ENCODE measurements at regions not wholly inside any gene's neighbourhood (a gene's known extent, or its start where the extent isn't known, plus 50 kb on each side); places are given as distances from the start of the nearest gene placed in this dataset.

DNA sequence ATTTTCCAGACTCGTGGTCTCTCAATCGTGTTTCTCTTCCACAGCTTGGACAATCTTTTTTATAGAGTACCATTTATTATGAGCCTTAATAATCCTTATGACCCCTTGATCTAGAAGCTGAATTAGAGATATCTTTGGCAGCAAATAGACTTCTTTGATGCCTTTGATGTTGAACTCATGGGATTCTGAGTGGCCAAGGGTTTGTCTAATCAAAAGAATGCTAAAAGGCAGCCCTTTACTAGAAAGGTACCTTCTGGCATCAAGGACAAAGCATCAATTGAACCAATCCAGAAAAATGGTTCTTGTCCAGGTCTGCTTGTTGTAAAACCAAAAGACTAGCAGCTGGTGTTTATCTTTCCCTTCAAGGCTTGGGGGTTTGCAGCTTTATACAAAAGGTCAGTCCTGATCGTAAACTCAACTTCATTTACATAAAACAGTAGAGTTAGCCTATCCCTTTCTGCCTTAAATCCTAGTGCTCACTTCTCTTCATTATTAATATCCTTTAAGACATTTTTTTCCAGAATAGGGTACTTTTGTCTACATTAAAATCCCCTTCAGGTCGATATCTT lies 411.3 kb downstream of the FAT4 start:
- H3K36me3 ChIP-seq (ENCODE audit: control insufficient read depth, insufficient read depth, low read length, severe bottlenecking) = no peaks in the 10 kb centered on the region
- no peaks in the 10 kb centered on the region for H3K27me3 ChIP-seq (replicated peaks; ENCODE audit: control insufficient read depth, insufficient read depth, low read length)
- H3K9me3 ChIP-seq (ENCODE audit: control insufficient read depth, low read length) = no peaks in the 10 kb centered on the region
- H3K9ac ChIP-seq (ENCODE audit: low read length) = no peak overlapping the region
- H3K4me3 ChIP-seq (ENCODE audit: low read length) = no peak overlapping the region
- no peak for DNase-seq (ENCODE audit: low read depth)
- peaks cover 4% of the 10 kb centered on the region for H3K4me1 ChIP-seq (ENCODE audit: control insufficient read depth, insufficient read depth, low read length)

- Histone ChIP-seq H3K4me3 (ENCODE audit: low read length) (no peak overlapping the region), H3K4me1 (ENCODE audit: control insufficient read depth, insufficient read depth, low read length) (peaks cover 4% of the 10 kb centered on the region), H3K9ac (ENCODE audit: low read length) (no peak overlapping the region), H3K9me3 (ENCODE audit: control insufficient read depth, low read length) (no peaks in the 10 kb centered on the region), H3K27me3 (replicated peaks; ENCODE audit: control insufficient read depth, insufficient read depth, low read length) (no peaks in the 10 kb centered on the region), H3K36me3 (ENCODE audit: control insufficient read depth, insufficient read depth, low read length, severe bottlenecking) (no peaks in the 10 kb centered on the region)
- DNase-seq (ENCODE audit: low read depth) = peak; percentile 10
Measured at GRCh38 chr4:125727931-125728330, 413.2 kb downstream of the FAT4 start.

DNA sequence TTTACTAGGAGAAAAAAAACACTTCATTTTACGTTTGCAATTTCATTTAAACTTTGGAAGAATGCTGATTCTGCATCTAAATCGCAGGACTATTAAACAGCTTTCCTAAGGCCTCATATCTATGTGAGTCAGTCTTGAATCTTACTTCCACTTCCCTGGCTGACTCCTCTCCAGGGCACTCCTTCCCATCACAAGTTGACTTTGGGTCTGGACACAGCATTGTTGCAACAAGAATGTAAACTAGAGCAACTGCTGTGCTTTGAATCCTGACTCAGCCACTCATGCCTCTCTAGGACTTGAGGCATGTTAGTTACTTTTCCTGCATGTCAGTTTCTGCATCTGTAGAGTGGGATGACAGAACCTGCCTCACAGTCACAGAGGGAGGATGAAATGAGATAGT lies 413.8 kb downstream of the FAT4 start:
- Histone ChIP-seq H3K27me3 (replicated peaks; ENCODE audit: control insufficient read depth, insufficient read depth, low read length) (no peaks in the 10 kb centered on the region), H3K9me3 (ENCODE audit: control insufficient read depth, low read length) (no peaks in the 10 kb centered on the region), H3K9ac (ENCODE audit: low read length) (no peak overlapping the region), H3K4me1 (ENCODE audit: control insufficient read depth, insufficient read depth, low read length) (peaks cover 4% of the 10 kb centered on the region), H3K4me3 (ENCODE audit: low read length) (no peak overlapping the region), H3K36me3 (ENCODE audit: control insufficient read depth, insufficient read depth, low read length, severe bottlenecking) (no peaks in the 10 kb centered on the region)
- DNase-seq (ENCODE audit: low read depth) = peak; percentile 86

GRCh38 chr4:125729171-125729570 lies 414.4 kb downstream of the FAT4 start:
- H3K4me1 ChIP-seq (ENCODE audit: control insufficient read depth, insufficient read depth, low read length) = peaks cover 4% of the 10 kb centered on the region

GRCh38 chr4:125732632-125733031 lies 417.9 kb downstream of the FAT4 start:
- Histone ChIP-seq H3K4me1 (ENCODE audit: control insufficient read depth, insufficient read depth, low read length) (peaks cover 25% of the 10 kb centered on the region), H3K9ac (ENCODE audit: low read length) (no peak overlapping the region), H3K27me3 (replicated peaks; ENCODE audit: control insufficient read depth, insufficient read depth, low read length) (no peaks in the 10 kb centered on the region), H3K9me3 (ENCODE audit: control insufficient read depth, low read length) (no peaks in the 10 kb centered on the region), H3K4me3 (ENCODE audit: low read length) (no peak overlapping the region), H3K36me3 (ENCODE audit: control insufficient read depth, insufficient read depth, low read length, severe bottlenecking) (no peaks in the 10 kb centered on the region)
- DNase-seq (ENCODE audit: low read depth) = no peak

More at GRCh38 chr4:125729171-125729570, 414.4 kb downstream of the FAT4 start:
- Histone ChIP-seq H3K4me3 (ENCODE audit: low read length) (no peak overlapping the region), H3K36me3 (ENCODE audit: control insufficient read depth, insufficient read depth, low read length, severe bottlenecking) (no peaks in the 10 kb centered on the region), H3K9ac (ENCODE audit: low read length) (no peak overlapping the region), H3K27me3 (replicated peaks; ENCODE audit: control insufficient read depth, insufficient read depth, low read length) (no peaks in the 10 kb centered on the region), H3K9me3 (ENCODE audit: control insufficient read depth, low read length) (no peaks in the 10 kb centered on the region)
- peak; percentile 17 for DNase-seq (ENCODE audit: low read depth)

DNA sequence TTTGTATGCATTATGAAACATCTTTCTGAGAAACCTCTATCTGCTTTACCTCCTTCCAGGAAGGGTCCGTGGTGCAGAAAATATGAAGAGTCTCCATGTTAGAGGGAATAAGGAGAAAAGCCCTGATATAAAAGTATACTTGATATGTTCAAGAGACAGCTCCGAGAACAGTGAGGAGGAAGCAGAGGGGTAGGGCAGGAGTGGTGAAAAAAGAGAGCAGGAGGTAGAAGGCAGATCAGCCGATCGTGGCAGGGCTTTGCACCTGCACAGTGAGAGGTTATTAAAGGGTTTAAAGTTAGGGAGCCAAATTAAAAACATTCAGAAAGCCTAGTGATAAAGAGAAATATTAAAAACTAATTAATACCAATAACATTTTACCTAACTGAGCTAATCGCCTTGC lies 419.7 kb downstream of the FAT4 start:
- Histone ChIP-seq H3K27me3 (replicated peaks; ENCODE audit: control insufficient read depth, insufficient read depth, low read length) (no peaks in the 10 kb centered on the region), H3K9ac (ENCODE audit: low read length) (peak overlapping the region; percentile 33), H3K4me3 (ENCODE audit: low read length) (no peak overlapping the region), H3K36me3 (ENCODE audit: control insufficient read depth, insufficient read depth, low read length, severe bottlenecking) (no peaks in the 10 kb centered on the region), H3K4me1 (ENCODE audit: control insufficient read depth, insufficient read depth, low read length) (peaks cover 23% of the 10 kb centered on the region), H3K9me3 (ENCODE audit: control insufficient read depth, low read length) (no peaks in the 10 kb centered on the region)
- no peak for DNase-seq (ENCODE audit: low read depth)

- Histone ChIP-seq H3K9me3 (ENCODE audit: control insufficient read depth, low read length) (no peaks in the 10 kb centered on the region), H3K9ac (ENCODE audit: low read length) (peak overlapping the region; percentile 33), H3K36me3 (ENCODE audit: control insufficient read depth, insufficient read depth, low read length, severe bottlenecking) (no peaks in the 10 kb centered on the region), H3K4me1 (ENCODE audit: control insufficient read depth, insufficient read depth, low read length) (peaks cover 26% of the 10 kb centered on the region), H3K27me3 (replicated peaks; ENCODE audit: control insufficient read depth, insufficient read depth, low read length) (no peaks in the 10 kb centered on the region), H3K4me3 (ENCODE audit: low read length) (no peak overlapping the region)
- peak; percentile 87 for DNase-seq (ENCODE audit: low read depth)
Measured at GRCh38 chr4:125735102-125735501, 420.3 kb downstream of the FAT4 start.

DNA sequence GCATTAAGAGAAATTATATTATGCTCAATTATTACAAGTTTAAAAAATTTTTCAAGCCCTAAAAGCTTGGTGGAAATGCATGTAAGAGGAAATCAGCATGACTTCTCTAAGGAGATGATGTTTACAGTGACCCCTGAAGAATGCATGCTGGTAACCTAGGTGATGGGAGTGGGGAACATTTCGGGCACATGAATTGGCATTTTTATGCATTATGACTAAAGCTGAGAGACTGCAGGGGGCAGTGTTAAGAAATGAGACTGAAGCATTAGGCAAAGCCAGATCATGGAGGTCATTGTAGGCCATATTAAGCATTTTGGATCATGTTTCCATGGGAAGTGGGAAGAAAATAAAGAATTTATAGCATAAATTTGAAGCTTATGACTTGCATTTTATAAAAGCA lies 421.3 kb downstream of the FAT4 start:
- H3K36me3 ChIP-seq (ENCODE audit: control insufficient read depth, insufficient read depth, low read length, severe bottlenecking) = no peaks in the 10 kb centered on the region
- H3K4me3 ChIP-seq (ENCODE audit: low read length) = peak overlapping the region; percentile 24
- H3K27me3 ChIP-seq (replicated peaks; ENCODE audit: control insufficient read depth, insufficient read depth, low read length) = no peaks in the 10 kb centered on the region
- DNase-seq (ENCODE audit: low read depth) = peak; percentile 63
- peaks cover 26% of the 10 kb centered on the region for H3K4me1 ChIP-seq (ENCODE audit: control insufficient read depth, insufficient read depth, low read length)
- H3K9ac ChIP-seq (ENCODE audit: low read length) = no peak overlapping the region
- no peaks in the 10 kb centered on the region for H3K9me3 ChIP-seq (ENCODE audit: control insufficient read depth, low read length)

DNA sequence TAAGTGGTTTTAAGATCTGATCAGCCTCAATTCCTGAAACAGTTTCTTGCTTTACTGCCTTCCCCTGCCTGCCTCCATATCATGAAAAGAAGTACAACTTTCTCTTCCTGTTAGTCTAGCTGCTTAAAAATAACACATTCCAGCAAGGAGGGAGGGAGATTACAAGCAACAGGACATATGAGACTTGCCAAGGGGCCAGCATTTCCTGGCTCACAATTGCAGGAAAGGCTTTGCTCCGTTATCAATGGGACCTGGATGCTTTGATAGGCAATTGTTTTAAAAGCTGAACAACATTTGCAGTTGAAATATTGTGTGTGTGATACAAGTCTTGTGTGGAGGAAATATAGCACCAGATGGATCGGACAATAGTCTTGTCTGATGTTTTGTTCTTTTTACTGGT lies 425.0 kb downstream of the FAT4 start:
- Histone ChIP-seq H3K9me3 (ENCODE audit: control insufficient read depth, low read length) (no peaks in the 10 kb centered on the region), H3K36me3 (ENCODE audit: control insufficient read depth, insufficient read depth, low read length, severe bottlenecking) (no peaks in the 10 kb centered on the region), H3K4me1 (ENCODE audit: control insufficient read depth, insufficient read depth, low read length) (peaks cover 24% of the 10 kb centered on the region), H3K9ac (ENCODE audit: low read length) (peak overlapping the region; percentile 42), H3K27me3 (replicated peaks; ENCODE audit: control insufficient read depth, insufficient read depth, low read length) (no peaks in the 10 kb centered on the region), H3K4me3 (ENCODE audit: low read length) (no peak overlapping the region)
- peak; percentile 23 for DNase-seq (ENCODE audit: low read depth)

- H3K9ac ChIP-seq (ENCODE audit: low read length) = no peak overlapping the region
- H3K36me3 ChIP-seq (ENCODE audit: control insufficient read depth, insufficient read depth, low read length, severe bottlenecking) = no peaks in the 10 kb centered on the region
- no peaks in the 10 kb centered on the region for H3K27me3 ChIP-seq (replicated peaks; ENCODE audit: control insufficient read depth, insufficient read depth, low read length)
- no peak overlapping the region for H3K4me3 ChIP-seq (ENCODE audit: low read length)
- no peaks in the 10 kb centered on the region for H3K9me3 ChIP-seq (ENCODE audit: control insufficient read depth, low read length)
- DNase-seq (ENCODE audit: low read depth) = peak; percentile 65
- peaks cover 5% of the 10 kb centered on the region for H3K4me1 ChIP-seq (ENCODE audit: control insufficient read depth, insufficient read depth, low read length)
Measured at GRCh38 chr4:125741825-125742452, 427.2 kb downstream of the FAT4 start.

GRCh38 chr4:125744891-125745364 lies 430.2 kb downstream of the FAT4 start:
- H3K4me1 ChIP-seq (ENCODE audit: control insufficient read depth, insufficient read depth, low read length) = no peaks in the 10 kb centered on the region
- no peaks in the 10 kb centered on the region for H3K27me3 ChIP-seq (replicated peaks; ENCODE audit: control insufficient read depth, insufficient read depth, low read length)
- H3K9ac ChIP-seq (ENCODE audit: low read length) = no peak overlapping the region
- H3K36me3 ChIP-seq (ENCODE audit: control insufficient read depth, insufficient read depth, low read length, severe bottlenecking) = no peaks in the 10 kb centered on the region
- DNase-seq (ENCODE audit: low read depth) = no peak
- no peaks in the 10 kb centered on the region for H3K9me3 ChIP-seq (ENCODE audit: control insufficient read depth, low read length)
- no peak overlapping the region for H3K4me3 ChIP-seq (ENCODE audit: low read length)

DNA sequence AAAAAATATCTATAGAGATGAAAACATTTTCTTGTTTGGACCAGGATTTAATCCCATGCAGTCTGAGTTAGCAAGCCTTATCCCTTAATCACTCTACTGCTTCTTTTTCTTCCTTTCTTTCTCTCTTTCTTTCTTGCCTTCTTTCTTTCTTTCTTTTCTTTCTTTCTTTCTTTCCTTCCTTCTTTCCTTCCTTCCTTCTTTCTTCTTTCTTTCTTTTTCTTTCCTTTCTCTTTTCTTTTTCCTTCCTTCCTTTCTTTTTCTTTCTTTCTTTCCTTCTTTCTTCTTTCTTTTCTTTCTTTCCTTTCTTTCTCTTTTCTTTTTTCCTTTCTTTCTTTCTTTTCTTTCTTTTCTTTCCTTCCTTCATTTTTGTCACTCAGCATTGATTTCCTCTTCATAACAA lies 434.6 kb downstream of the FAT4 start:
- H3K4me1 ChIP-seq (ENCODE audit: control insufficient read depth, insufficient read depth, low read length) = peaks cover 13% of the 10 kb centered on the region
- DNase-seq (ENCODE audit: low read depth) = no peak
- H3K4me3 ChIP-seq (ENCODE audit: low read length) = no peak overlapping the region
- H3K9me3 ChIP-seq (ENCODE audit: control insufficient read depth, low read length) = no peaks in the 10 kb centered on the region
- H3K36me3 ChIP-seq (ENCODE audit: control insufficient read depth, insufficient read depth, low read length, severe bottlenecking) = no peaks in the 10 kb centered on the region
- no peaks in the 10 kb centered on the region for H3K27me3 ChIP-seq (replicated peaks; ENCODE audit: control insufficient read depth, insufficient read depth, low read length)
- H3K9ac ChIP-seq (ENCODE audit: low read length) = no peak overlapping the region

All from adipocyte (in vitro differentiated cells).